ENCODE measurements at regions not wholly inside any gene's neighbourhood (a gene's known extent, or its start where the extent isn't known, plus 50 kb on each side); places are given as distances from the start of the nearest gene placed in this dataset.

GRCh38 chr18:10060469-10060782 is 146.6 kb downstream of the VAPA start:
- Histone ChIP-seq H3K4me3 (ENCODE audit: low read length) (no peak overlapping the region), H3K27me3 (ENCODE audit: control insufficient read depth in 1 of 2, insufficient read depth in 2 of 2, low read length in 2 of 2) (peaks cover 0 to 3% of the 10 kb centered on the region in 2 experiments), H3K27ac (ENCODE audit: low read depth in 1 of 2, low read length in 2 of 2) (no peak overlapping the region), H3K36me3 (ENCODE audit: insufficient read depth, low read length) (no peaks in the 10 kb centered on the region), H3K4me1 (ENCODE audit: insufficient read depth, low read length) (no peaks in the 10 kb centered on the region), H3K9me3 (ENCODE audit: control insufficient read depth in 1 of 2, insufficient read depth in 1 of 2, low read length in 2 of 2) (peaks cover 0 to 3% of the 10 kb centered on the region in 2 experiments)
- H3K36me3 Mint-ChIP-seq (ENCODE audit: low read depth): no peaks in the 10 kb centered on the region
- ChIA-PET POLR2A (no interaction called here), CTCF (no interaction called here)
- no peaks in the 10 kb centered on the region for H3K4me1 Mint-ChIP-seq (ENCODE audit: low read depth)
- no peaks in the 10 kb centered on the region for H3K9me3 Mint-ChIP-seq
- ATAC-seq (ENCODE audit: poor library complexity): no peak
- no peak overlapping the region for H3K4me3 Mint-ChIP-seq
- intact Hi-C loops (cut with DNase I, micrococcal nuclease): no loop called here
- no peak overlapping the region for H3K27ac Mint-ChIP-seq
- peaks cover 5% of the 10 kb centered on the region for H3K27me3 Mint-ChIP-seq
- DNase-seq: no peak
- TF ChIP-seq CTCF (IDR thresholded peaks at IDR 0.05): no peak

- H3K27me3 Mint-ChIP-seq: peaks cover 9% of the 10 kb centered on the region
- Histone ChIP-seq H3K9me3 (ENCODE audit: control insufficient read depth in 1 of 2, insufficient read depth in 1 of 2, low read length in 2 of 2) (peaks cover 0 to 3% of the 10 kb centered on the region in 2 experiments), H3K27ac (ENCODE audit: low read depth in 1 of 2, low read length in 2 of 2) (no peak overlapping the region), H3K4me1 (ENCODE audit: insufficient read depth, low read length) (no peaks in the 10 kb centered on the region), H3K36me3 (ENCODE audit: insufficient read depth, low read length) (no peaks in the 10 kb centered on the region), H3K27me3 (ENCODE audit: control insufficient read depth in 1 of 2, insufficient read depth in 2 of 2, low read length in 2 of 2) (peaks cover 0 to 3% of the 10 kb centered on the region in 2 experiments), H3K4me3 (ENCODE audit: low read length) (no peak overlapping the region)
- TF ChIP-seq CTCF (IDR thresholded peaks at IDR 0.05): no peak
- ATAC-seq (ENCODE audit: poor library complexity): no peak
- no peaks in the 10 kb centered on the region for H3K9me3 Mint-ChIP-seq
- POLR2A ChIA-PET: no interaction called here
- H3K36me3 Mint-ChIP-seq (ENCODE audit: low read depth): no peaks in the 10 kb centered on the region
- intact Hi-C loops (cut with DNase I, micrococcal nuclease): no loop called here
- CTCF ChIA-PET: no interaction called here
- no peaks in the 10 kb centered on the region for H3K4me1 Mint-ChIP-seq (ENCODE audit: low read depth)
- no peak overlapping the region for H3K4me3 Mint-ChIP-seq
- no peak for DNase-seq
- H3K27ac Mint-ChIP-seq: no peak overlapping the region
Observed at GRCh38 chr18:10060841-10061240, 147.0 kb downstream of the VAPA start.

- Mint-ChIP-seq H3K36me3 (ENCODE audit: low read depth) (no peaks in the 10 kb centered on the region), H3K4me1 (ENCODE audit: low read depth) (no peaks in the 10 kb centered on the region), H3K9me3 (no peaks in the 10 kb centered on the region), H3K4me3 (no peak overlapping the region), H3K27me3 (peaks cover 9% of the 10 kb centered on the region), H3K27ac (no peak overlapping the region)
- no peak for TF ChIP-seq CTCF (IDR thresholded peaks at IDR 0.05)
- no peak for DNase-seq
- Histone ChIP-seq H3K4me3 (ENCODE audit: low read length) (no peak overlapping the region), H3K9me3 (ENCODE audit: control insufficient read depth in 1 of 2, insufficient read depth in 1 of 2, low read length in 2 of 2) (peaks cover 0 to 3% of the 10 kb centered on the region in 2 experiments), H3K4me1 (ENCODE audit: insufficient read depth, low read length) (no peaks in the 10 kb centered on the region), H3K36me3 (ENCODE audit: insufficient read depth, low read length) (no peaks in the 10 kb centered on the region), H3K27ac (ENCODE audit: low read depth in 1 of 2, low read length in 2 of 2) (no peak overlapping the region), H3K27me3 (ENCODE audit: control insufficient read depth in 1 of 2, insufficient read depth in 2 of 2, low read length in 2 of 2) (peaks cover 0 to 3% of the 10 kb centered on the region in 2 experiments)
- ChIA-PET POLR2A (no interaction called here), CTCF (no interaction called here)
- intact Hi-C loops (cut with DNase I, micrococcal nuclease): no loop called here
- ATAC-seq (ENCODE audit: poor library complexity): no peak
Observed at GRCh38 chr18:10061566-10062140, 147.8 kb downstream of the VAPA start.
